ENCODE measurements at regions not wholly inside any gene's neighbourhood (a gene's known extent, or its start where the extent isn't known, plus 50 kb on each side); places are given as distances from the start of the nearest gene placed in this dataset.
"Not testable (repeated sequence)": the region's sequence is repeated elsewhere in the genome, so short reads cannot be mapped to it uniquely, and the experiment has no call there.

- no peak for DNase-seq (ENCODE audit: low read depth)
Observed at GRCh38 chr17:13442361-13442760, 159.4 kb downstream of the HS3ST3A1 start.

GRCh38 chr17:13441873-13442272 is 159.9 kb downstream of the HS3ST3A1 start:
- no peak for DNase-seq (ENCODE audit: low read depth)

GRCh38 chr17:13437966-13438779 is 163.6 kb downstream of the HS3ST3A1 start:
- DNase-seq (ENCODE audit: low read depth): peak; percentile 15

- no peak for DNase-seq (ENCODE audit: low read depth)
Observed at GRCh38 chr17:13435230-13435629, 166.5 kb downstream of the HS3ST3A1 start.

GRCh38 chr17:13429201-13429600 is 172.5 kb downstream of the HS3ST3A1 start:
- peak; percentile 65 for DNase-seq (ENCODE audit: low read depth)

- no peak for DNase-seq (ENCODE audit: low read depth)
Observed at GRCh38 chr17:13428611-13429042, 173.1 kb downstream of the HS3ST3A1 start.

- no peak for DNase-seq (ENCODE audit: low read depth)
Observed at GRCh38 chr17:13426991-13427390, 174.7 kb downstream of the HS3ST3A1 start.

GRCh38 chr17:13425390-13425789 is 176.3 kb downstream of the HS3ST3A1 start:
- no peak for DNase-seq (ENCODE audit: low read depth)

- peak; percentile 48 for DNase-seq (ENCODE audit: low read depth)
Observed at GRCh38 chr17:13421581-13422130, 180.1 kb downstream of the HS3ST3A1 start.

GRCh38 chr17:13420878-13421277 is 180.9 kb downstream of the HS3ST3A1 start:
- DNase-seq (ENCODE audit: low read depth): peak; percentile 85

- DNase-seq (ENCODE audit: low read depth): peak; percentile 55
Observed at GRCh38 chr17:13420418-13420826, 181.3 kb downstream of the HS3ST3A1 start.

GRCh38 chr17:13419676-13420075 is 182.1 kb downstream of the HS3ST3A1 start:
- no peak for DNase-seq (ENCODE audit: low read depth)

GRCh38 chr17:13418891-13419290 is 182.8 kb downstream of the HS3ST3A1 start:
- DNase-seq (ENCODE audit: low read depth): no peak

- no peak for DNase-seq (ENCODE audit: low read depth)
Observed at GRCh38 chr17:13417381-13417950, 184.3 kb downstream of the HS3ST3A1 start.

GRCh38 chr17:13416748-13417363 is 184.9 kb downstream of the HS3ST3A1 start:
- DNase-seq (ENCODE audit: low read depth): no peak

GRCh38 chr17:13415871-13416416 is 185.8 kb downstream of the HS3ST3A1 start:
- no peak for DNase-seq (ENCODE audit: low read depth)

- DNase-seq (ENCODE audit: low read depth): not testable (repeated sequence)
Observed at GRCh38 chr17:13415200-13415599, 186.5 kb downstream of the HS3ST3A1 start.

GRCh38 chr17:13413001-13413400 is 188.7 kb downstream of the HS3ST3A1 start:
- DNase-seq (ENCODE audit: low read depth): no peak

- DNase-seq (ENCODE audit: low read depth): peak; percentile 50
Observed at GRCh38 chr17:13410874-13411273, 190.9 kb downstream of the HS3ST3A1 start.

GRCh38 chr17:13410214-13410613 is 191.5 kb downstream of the HS3ST3A1 start:
- no peak for DNase-seq (ENCODE audit: low read depth)

- DNase-seq (ENCODE audit: low read depth): no peak
Observed at GRCh38 chr17:13409455-13409854, 192.3 kb downstream of the HS3ST3A1 start.

- DNase-seq (ENCODE audit: low read depth): no peak
Observed at GRCh38 chr17:13407381-13407780, 194.3 kb downstream of the HS3ST3A1 start.

Data from HT1080 (cell line).